Esophagus muscularis mucosa (tissue), 4 donors: ENCODE measurements at regions not wholly inside any gene's neighbourhood (a gene's known extent, or its start where the extent isn't known, plus 50 kb on each side); places are given as distances from the start of the nearest gene placed in this dataset.

ENCODE experiments used
- DNase-seq: peaks from one replicate; pipeline ENCODE4 v3.0.0-alpha.2; 2017; ENCODE audit errors: extremely low spot score
- H3K27ac ChIP-seq, 4 donors: fragments of 200-600 bp; sonication (generic); replicated peaks in 1 of 4; 1 replicate in 3 of 4; 2 replicates in 1 of 4; pipeline ENCODE4 v1.5.1; 2016 to 2019; ENCODE audit warnings: mild to moderate bottlenecking in 1 of 4
- H3K27me3 ChIP-seq, 4 donors: fragments of 200-600 bp; sonication (generic); one replicate each; pipeline versions ENCODE4 v1.5.1 to v1.6.0; 2016 to 2019
- H3K36me3 ChIP-seq, 4 donors: fragments of 200-600 bp; sonication (generic); one replicate each; pipeline ENCODE4 v1.5.1; 2016 to 2019
- H3K4me1 ChIP-seq, 4 donors: fragments of 200-600 bp; sonication (generic); one replicate each; pipeline ENCODE4 v1.5.1; 2016 to 2019
- H3K4me3 ChIP-seq, 4 donors: fragments of 200-600 bp; sonication (generic); 1 replicate in 2 of 4; 2 replicates in 2 of 4; pipeline ENCODE4 v1.5.1; 2016 to 2019; ENCODE audit warnings: mild to moderate bottlenecking in 4 of 4, moderate library complexity in 1 of 4
- H3K9me3 ChIP-seq, 4 donors: fragments of 200-600 bp; sonication (generic); 1 replicate in 3 of 4; 2 replicates in 1 of 4; pipeline ENCODE4 v1.5.1; 2016 to 2019
- EP300 ChIP-seq: sonication (generic); formaldehyde crosslinking; IDR thresholded peaks from one replicate; pipeline ENCODE4 v1.6.1; 2017; ENCODE audit warnings: antibody characterized with exemption
- POLR2A ChIP-seq: fragments of 450-650 bp; IDR thresholded peaks from one replicate; pipeline ENCODE4 v1.6.1; 2017; ENCODE audit warnings: antibody characterized with exemption, moderate library complexity, mild to moderate bottlenecking, low read depth
- POLR2AphosphoS5 ChIP-seq, 2 donors: sonication (generic); formaldehyde crosslinking; IDR thresholded peaks; one replicate each; pipeline ENCODE4 v1.6.1; 2017; ENCODE audit warnings: antibody characterized with exemption in 2 of 2
- WGBS: methylation state at CpG from one replicate; pipeline ENCODE4 v1.1.5; 2018; 5-methylcytosine and 5-hydroxymethylcytosine counted together
- intact Hi-C: fragments of 100-400 bp; cut with DNase I; formaldehyde crosslinking; loops from one replicate; pipeline ENCODE4 v1.15.1; 2023
- TF ChIP-seq, protein P1 (sequence below), 3 experiments: fragments of 200-600 bp in 2 of 3; fragments of 450-650 bp in 1 of 3; sonication (generic) in 2 of 3; IDR thresholded peaks; one replicate each; pipeline ENCODE4 v1.5.1; 2017 to 2019; ENCODE audit warnings: antibody characterized with exemption in 3 of 3, mild to moderate bottlenecking in 2 of 3, moderate library complexity in 1 of 3

DNA sequence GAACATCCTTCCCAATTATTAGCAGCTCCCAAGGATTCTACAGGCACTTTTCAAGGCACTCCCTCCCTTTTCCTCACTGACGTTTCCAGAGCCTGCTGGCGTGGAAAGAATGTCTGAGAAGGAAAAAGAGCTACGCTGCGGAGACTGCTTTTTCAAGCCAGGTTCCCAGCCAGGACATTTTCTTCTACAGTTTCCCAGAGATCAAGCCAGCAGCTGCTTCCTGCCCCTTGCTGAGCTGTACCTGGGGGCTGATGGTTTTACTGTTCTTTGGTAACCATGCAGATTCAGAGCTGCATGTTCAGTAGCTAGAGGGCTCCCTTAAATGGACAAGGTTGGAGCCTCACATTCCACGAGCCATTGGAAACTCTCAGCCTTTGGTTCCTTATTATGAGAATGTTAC is 133.4 kb downstream of the EVX1 start:
- WGBS, result 48% methylated on average over 5 of the region's 5 CpGs
- peaks cover 0 to 11% (median 0%) of the 10 kb centered on the region in 4 donors for H3K27me3 ChIP-seq
- TF ChIP-seq EP300 (no peak), POLR2A (no peak), POLR2AphosphoS5 (IDR thresholded peaks at IDR 0.05) (no peak)
- TF ChIP-seq, protein P1, sequence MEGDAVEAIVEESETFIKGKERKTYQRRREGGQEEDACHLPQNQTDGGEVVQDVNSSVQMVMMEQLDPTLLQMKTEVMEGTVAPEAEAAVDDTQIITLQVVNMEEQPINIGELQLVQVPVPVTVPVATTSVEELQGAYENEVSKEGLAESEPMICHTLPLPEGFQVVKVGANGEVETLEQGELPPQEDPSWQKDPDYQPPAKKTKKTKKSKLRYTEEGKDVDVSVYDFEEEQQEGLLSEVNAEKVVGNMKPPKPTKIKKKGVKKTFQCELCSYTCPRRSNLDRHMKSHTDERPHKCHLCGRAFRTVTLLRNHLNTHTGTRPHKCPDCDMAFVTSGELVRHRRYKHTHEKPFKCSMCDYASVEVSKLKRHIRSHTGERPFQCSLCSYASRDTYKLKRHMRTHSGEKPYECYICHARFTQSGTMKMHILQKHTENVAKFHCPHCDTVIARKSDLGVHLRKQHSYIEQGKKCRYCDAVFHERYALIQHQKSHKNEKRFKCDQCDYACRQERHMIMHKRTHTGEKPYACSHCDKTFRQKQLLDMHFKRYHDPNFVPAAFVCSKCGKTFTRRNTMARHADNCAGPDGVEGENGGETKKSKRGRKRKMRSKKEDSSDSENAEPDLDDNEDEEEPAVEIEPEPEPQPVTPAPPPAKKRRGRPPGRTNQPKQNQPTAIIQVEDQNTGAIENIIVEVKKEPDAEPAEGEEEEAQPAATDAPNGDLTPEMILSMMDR (IDR thresholded peaks at IDR 0.05), result no peak
- no peaks in the 10 kb centered on the region for H3K36me3 ChIP-seq
- H3K4me3 ChIP-seq, result no peak overlapping the region
- peaks cover 0 to 18% (median 12%) of the 10 kb centered on the region in 4 donors for H3K4me1 ChIP-seq
- intact Hi-C loops, result no loop called here
- DNase-seq, result no peak
- no peak overlapping the region for H3K27ac ChIP-seq
- H3K9me3 ChIP-seq, result no peaks in the 10 kb centered on the region

DNA sequence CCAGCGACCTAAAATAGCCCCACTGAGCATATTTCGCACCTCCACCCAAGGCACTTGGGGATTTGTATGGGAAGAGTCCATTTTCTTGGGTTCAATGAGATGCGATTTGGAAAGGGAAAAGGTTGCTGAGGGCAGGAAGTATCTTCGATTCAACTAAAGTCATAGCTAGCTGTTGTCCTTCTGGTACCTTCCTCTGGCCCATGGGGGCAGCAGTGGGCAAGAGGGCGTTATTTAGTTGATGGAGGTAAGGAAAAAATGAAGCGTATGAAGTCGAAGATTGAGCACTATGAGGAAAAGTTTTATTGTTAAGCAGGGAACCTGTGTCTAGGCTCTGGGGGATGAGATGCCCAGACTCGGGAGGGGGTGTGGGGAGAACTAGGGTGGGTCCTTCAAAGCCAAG is 135.4 kb downstream of the EVX1 start:
- 90% methylated on average over 8 of the region's 8 CpGs for WGBS
- Histone ChIP-seq H3K9me3 (no peaks in the 10 kb centered on the region), H3K4me1 (peaks cover 0 to 18% (median 12%) of the 10 kb centered on the region in 4 donors), H3K36me3 (no peaks in the 10 kb centered on the region), H3K4me3 (no peak overlapping the region), H3K27ac (no peak overlapping the region), H3K27me3 (peaks cover 0 to 6% (median 0%) of the 10 kb centered on the region in 4 donors)
- no peak for DNase-seq
- TF ChIP-seq, protein P1 (IDR thresholded peaks at IDR 0.05), result no peak
- no peak for TF ChIP-seq POLR2AphosphoS5 (IDR thresholded peaks at IDR 0.05)
- intact Hi-C loops, result no loop called here

DNA sequence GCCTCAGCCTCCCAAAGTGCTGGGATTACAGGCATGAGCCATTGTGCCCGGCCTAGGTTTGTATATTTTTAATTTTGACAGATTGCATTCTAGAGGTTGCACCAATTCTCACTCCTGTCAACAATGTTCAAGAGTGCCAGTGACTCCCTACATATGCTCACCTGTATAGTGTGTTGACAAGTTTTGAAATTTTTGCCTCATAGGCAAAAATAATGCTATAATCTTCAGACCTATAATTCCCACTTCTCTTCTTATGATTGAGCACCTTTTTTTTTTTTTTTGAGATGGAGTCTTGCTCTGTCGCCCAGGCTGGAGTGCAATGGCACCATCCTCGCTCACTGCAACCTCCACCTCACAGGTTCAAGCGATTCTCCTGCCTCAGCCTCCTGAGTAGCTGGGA is 139.7 kb downstream of the EVX1 start:
- Histone ChIP-seq H3K27me3 (peaks cover 0 to 8% (median 0%) of the 10 kb centered on the region in 4 donors), H3K27ac (no peak overlapping the region), H3K4me3 (no peak overlapping the region), H3K36me3 (no peaks in the 10 kb centered on the region), H3K4me1 (no peaks in the 10 kb centered on the region), H3K9me3 (no peaks in the 10 kb centered on the region)
- intact Hi-C loops, result no loop called here
- TF ChIP-seq, protein P1 (IDR thresholded peaks at IDR 0.05), result no peak
- no peak for TF ChIP-seq EP300
- no peak for TF ChIP-seq POLR2AphosphoS5 (IDR thresholded peaks at IDR 0.05)
- TF ChIP-seq POLR2A, result no peak
- WGBS, result 87% methylated on average over 4 of the region's 4 CpGs
- DNase-seq, result no peak

DNA sequence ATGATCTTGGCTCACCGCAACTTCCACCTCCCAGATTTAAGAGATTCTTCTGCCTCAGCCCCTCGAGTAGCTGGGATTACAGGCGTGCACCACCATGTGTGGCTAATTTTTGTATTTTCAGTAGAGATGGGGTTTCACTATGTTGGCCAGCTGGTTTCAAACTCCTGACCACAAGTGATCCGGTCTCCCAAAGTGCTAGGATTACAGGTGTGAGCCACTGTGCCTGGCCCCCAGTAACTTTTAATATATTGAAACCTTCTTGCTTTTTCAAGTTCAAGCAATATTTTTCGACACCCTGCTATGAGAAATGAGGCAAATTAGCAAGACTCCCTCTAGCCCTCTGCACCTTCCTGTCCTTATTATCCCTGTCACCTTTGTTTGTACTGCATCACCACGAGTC is 144.0 kb downstream of the EVX1 start:
- TF ChIP-seq POLR2AphosphoS5 (IDR thresholded peaks at IDR 0.05), result no peak
- no peak for TF ChIP-seq POLR2A
- no peaks in the 10 kb centered on the region for H3K36me3 ChIP-seq
- H3K4me3 ChIP-seq, result no peak overlapping the region
- no peaks in the 10 kb centered on the region for H3K9me3 ChIP-seq
- no peak for DNase-seq
- H3K27ac ChIP-seq, result no peak overlapping the region
- peaks cover 0 to 5% (median 0%) of the 10 kb centered on the region in 4 donors for H3K4me1 ChIP-seq
- intact Hi-C loops, result no loop called here
- 74% methylated on average over 6 of the region's 6 CpGs for WGBS
- H3K27me3 ChIP-seq, result peaks cover 0 to 6% (median 0%) of the 10 kb centered on the region in 4 donors

DNA sequence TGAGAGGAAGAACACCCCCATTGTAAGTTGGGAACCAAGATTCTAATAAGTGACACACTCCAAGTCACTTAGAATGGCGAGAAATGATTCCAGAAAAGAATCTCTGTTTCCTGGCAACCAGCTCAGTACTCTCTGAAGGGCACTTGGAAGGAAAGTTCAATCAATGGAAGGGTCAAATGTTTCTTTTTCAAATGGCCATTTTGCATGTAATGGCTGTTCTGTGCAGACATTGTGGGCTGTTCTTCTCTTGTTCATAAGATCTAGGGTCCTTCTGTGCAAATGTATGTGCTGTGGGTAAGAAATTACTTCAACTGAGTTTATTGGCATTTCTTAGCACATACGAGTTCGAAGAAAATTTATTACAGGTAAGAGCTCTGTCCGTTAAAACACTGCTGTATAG is 145.3 kb downstream of the EVX1 start:
- TF ChIP-seq POLR2A (no peak), EP300 (no peak), POLR2AphosphoS5 (IDR thresholded peaks at IDR 0.05) (no peak)
- TF ChIP-seq, protein P1 (IDR thresholded peaks at IDR 0.05), result no peak
- Histone ChIP-seq H3K27me3 (peaks cover 0 to 6% (median 0%) of the 10 kb centered on the region in 4 donors), H3K4me1 (peaks cover 0 to 5% (median 0%) of the 10 kb centered on the region in 4 donors), H3K9me3 (no peaks in the 10 kb centered on the region), H3K36me3 (no peaks in the 10 kb centered on the region), H3K4me3 (no peak overlapping the region), H3K27ac (no peak overlapping the region)
- DNase-seq, result no peak
- WGBS, result 90% methylated on average over 4 of the region's 4 CpGs
- intact Hi-C loops, result no loop called here
